ENCODE measurements at regions not wholly inside any gene's neighbourhood (a gene's known extent, or its start where the extent isn't known, plus 50 kb on each side); places are given as distances from the start of the nearest gene placed in this dataset.

- TF ChIP-seq TCF7L2 (IDR thresholded peaks at IDR 0.05; ENCODE audit: low read depth, low read length) (no peak), CTCF (IDR thresholded peaks at IDR 0.05) (no peak)
These were observed 160.4 kb downstream of the ABCC12 start for GRCh38 chr16:47995354-47995753.
